Loucy (cell line): ENCODE measurements at regions not wholly inside any gene's neighbourhood (a gene's known extent, or its start where the extent isn't known, plus 50 kb on each side); places are given as distances from the start of the nearest gene placed in this dataset.

ENCODE experiments used
- CTCF ChIP-seq: fragments of 200-600 bp; sonication (generic); conservative IDR thresholded peaks from 2 replicates; pipeline ENCODE4 v1.5.1; 2014; ENCODE audit warnings: mild to moderate bottlenecking, antibody characterized with exemption, low read length
- EZH2phosphoT487 ChIP-seq: fragments of 200-600 bp; IDR thresholded peaks from 2 replicates; pipeline ENCODE4 v1.6.1; 2018; ENCODE audit warnings: antibody characterized with exemption, mild to moderate bottlenecking, moderate library complexity, borderline replicate concordance

GRCh38 chr18:39776766-39777165 lies 2178.3 kb upstream of the PIK3C3 start:
- TF ChIP-seq CTCF (no peak), EZH2phosphoT487 (no peak)
